SK-N-SH treated with all-trans-retinoic acid at 6 μM for 48 hours (cell line): ENCODE measurements at regions not wholly inside any gene's neighbourhood (a gene's known extent, or its start where the extent isn't known, plus 50 kb on each side); places are given as distances from the start of the nearest gene placed in this dataset.

ENCODE experiments used
- ATAC-seq: fragments of 200-7000 bp; cut with Tn5 transposase; 3 replicates; pipeline ENCODE4 v1.9.1; 2020; ENCODE audit warnings: mild to moderate bottlenecking, moderate library complexity
- ARNTL ChIP-seq: fragments of 450-650 bp; formaldehyde crosslinking; IDR thresholded peaks from 2 replicates; pipeline ENCODE4 v1.5.0; 2020; ENCODE audit warnings: low read depth, mild to moderate bottlenecking, moderate library complexity, borderline replicate concordance
- BACH2 ChIP-seq: fragments of 250-450 bp; sonication (Bioruptor Pico); IDR thresholded peaks from 2 replicates; pipeline ENCODE4 v1.9.0; 2021; ENCODE audit warnings: mild to moderate bottlenecking, borderline replicate concordance
- CREB5 ChIP-seq: fragments of 250-450 bp; sonication (Bioruptor Pico); IDR thresholded peaks from 2 replicates; pipeline ENCODE4 v1.5.1; 2020; ENCODE audit warnings: low read depth, mild to moderate bottlenecking, moderate library complexity
- CSDC2 ChIP-seq: fragments of 250-450 bp; sonication (Bioruptor Pico); IDR thresholded peaks from 2 replicates; pipeline ENCODE4 v1.5.0; 2020; ENCODE audit warnings: mild to moderate bottlenecking, moderate library complexity
- CSRNP3 ChIP-seq: fragments of 250-450 bp; sonication (Bioruptor Pico); IDR thresholded peaks from 2 replicates; pipeline ENCODE4 v1.5.1; 2021; ENCODE audit warnings: mild to moderate bottlenecking, moderate library complexity
- ESRRG ChIP-seq: fragments of 250-450 bp; sonication (Bioruptor Pico); IDR thresholded peaks from 2 replicates; pipeline ENCODE4 v1.6.1; 2021; ENCODE audit warnings: mild to moderate bottlenecking
- GLIS3 ChIP-seq: fragments of 250-450 bp; sonication (Bioruptor Pico); IDR thresholded peaks from 2 replicates; pipeline ENCODE4 v1.5.0; 2020; ENCODE audit warnings: mild to moderate bottlenecking, moderate library complexity
- ISL1 ChIP-seq: fragments of 250-450 bp; sonication (Bioruptor Pico); IDR thresholded peaks from 2 replicates; pipeline ENCODE4 v2.1.2; 2022; ENCODE audit warnings: mild to moderate bottlenecking, moderate library complexity
- OSR1 ChIP-seq: fragments of 250-450 bp; sonication (Bioruptor Pico); IDR thresholded peaks from 2 replicates; pipeline ENCODE4 v1.8.0; 2022; ENCODE audit warnings: moderate library complexity, mild to moderate bottlenecking, inconsistent platforms
- PATZ1 ChIP-seq: fragments of 250-450 bp; sonication (Bioruptor Pico); IDR thresholded peaks from 2 replicates; pipeline ENCODE4 v1.8.0; 2020; ENCODE audit warnings: mild to moderate bottlenecking, moderate library complexity, borderline replicate concordance
- POU6F1 ChIP-seq: fragments of 250-450 bp; sonication (Bioruptor Pico); IDR thresholded peaks from 2 replicates; pipeline ENCODE4 v1.8.0; 2021; ENCODE audit warnings: low read depth, mild to moderate bottlenecking, moderate library complexity, borderline replicate concordance
- PPARA ChIP-seq: fragments of 250-450 bp; sonication (Bioruptor Pico); IDR thresholded peaks from 2 replicates; pipeline ENCODE4 v1.5.0; 2020; ENCODE audit warnings: mild to moderate bottlenecking, borderline replicate concordance
- RARB ChIP-seq: fragments of 250-450 bp; sonication (Bioruptor Pico); IDR thresholded peaks from 2 replicates; pipeline ENCODE4 v1.8.0; 2021; ENCODE audit warnings: mild to moderate bottlenecking, moderate library complexity
- SNAI2 ChIP-seq: fragments of 250-450 bp; sonication (Bioruptor Pico); IDR thresholded peaks from 2 replicates; pipeline ENCODE4 v1.5.0; 2020; ENCODE audit warnings: mild to moderate bottlenecking, moderate library complexity
- TCF4 ChIP-seq: fragments of 250-450 bp; sonication (Bioruptor Pico); IDR thresholded peaks from 2 replicates; pipeline ENCODE4 v1.8.0; 2021; ENCODE audit warnings: mild to moderate bottlenecking, moderate library complexity, borderline replicate concordance
- TOX ChIP-seq: fragments of 250-450 bp; sonication (Bioruptor Pico); IDR thresholded peaks from 2 replicates; pipeline ENCODE4 v1.8.0; 2021; ENCODE audit warnings: mild to moderate bottlenecking, moderate library complexity, borderline replicate concordance
- TSHZ2 ChIP-seq: fragments of 250-450 bp; sonication (Bioruptor Pico); IDR thresholded peaks from 2 replicates; pipeline ENCODE4 v1.5.0; 2020; ENCODE audit warnings: mild to moderate bottlenecking, moderate library complexity
- ZC3H10 ChIP-seq: fragments of 250-450 bp; sonication (Bioruptor Pico); IDR thresholded peaks from 2 replicates; pipeline ENCODE4 v1.5.1; 2021; ENCODE audit warnings: mild to moderate bottlenecking, moderate library complexity
- ZFP3 ChIP-seq: fragments of 250-450 bp; sonication (Bioruptor Pico); IDR thresholded peaks from 2 replicates; pipeline ENCODE4 v1.5.0; 2020; ENCODE audit warnings: mild to moderate bottlenecking, moderate library complexity
- ZFP30 ChIP-seq: fragments of 450-650 bp; formaldehyde crosslinking; IDR thresholded peaks from 2 replicates; pipeline ENCODE4 v1.5.0; 2022; ENCODE audit warnings: mild to moderate bottlenecking, moderate library complexity
- ZNF565 ChIP-seq: fragments of 450-650 bp; formaldehyde crosslinking; conservative IDR thresholded peaks from 2 replicates; pipeline ENCODE4 v1.5.0; 2020; ENCODE audit warnings: low read depth, mild to moderate bottlenecking, moderate library complexity
- ZNF70 ChIP-seq: fragments of 450-650 bp; formaldehyde crosslinking; IDR thresholded peaks from 2 replicates; pipeline ENCODE4 v1.5.0; 2020; ENCODE audit warnings: mild to moderate bottlenecking, moderate library complexity
- ZNF8 ChIP-seq: fragments of 450-650 bp; formaldehyde crosslinking; IDR thresholded peaks from 2 replicates; pipeline ENCODE4 v1.5.0; 2020; ENCODE audit warnings: mild to moderate bottlenecking, moderate library complexity

- ATAC-seq = no peak
- TF ChIP-seq CREB5 (no peak), ZNF70 (no peak), ZNF565 (CRISPR knock-in tag) (no peak), OSR1 (CRISPR knock-in tag) (no peak), ISL1 (CRISPR knock-in tag) (no peak), BACH2 (CRISPR knock-in tag) (no peak), ZFP3 (CRISPR knock-in tag) (no peak)
- TF ChIP-seq, all 23 proteins: peak for 0
Observed at GRCh38 chr7:67823345-67823744, 826.7 kb downstream of the TYW1 start.

GRCh38 chr7:67825356-67825755 is 828.7 kb downstream of the TYW1 start:
- TF ChIP-seq ESRRG (CRISPR knock-in tag) = no peak
- no peak for TF ChIP-seq TOX (CRISPR knock-in tag)
- TF ChIP-seq TSHZ2 (CRISPR knock-in tag) = no peak
- no peak for TF ChIP-seq ZNF70
- no peak for TF ChIP-seq RARB (CRISPR knock-in tag)
- no peak for TF ChIP-seq ZNF8 (CRISPR knock-in tag)
- TF ChIP-seq ISL1 (CRISPR knock-in tag) = no peak
- no peak for TF ChIP-seq CSRNP3 (CRISPR knock-in tag)
- TF ChIP-seq ARNTL (CRISPR knock-in tag) = no peak
- no peak for TF ChIP-seq PATZ1 (CRISPR knock-in tag)
- no peak for ATAC-seq

GRCh38 chr7:67841896-67842295 is 845.3 kb downstream of the TYW1 start:
- TF ChIP-seq ARNTL (CRISPR knock-in tag) (no peak), RARB (CRISPR knock-in tag) (no peak), ZNF70 (no peak), PATZ1 (CRISPR knock-in tag) (no peak), ZFP30 (no peak), TCF4 (CRISPR knock-in tag) (no peak), CSDC2 (CRISPR knock-in tag) (no peak), OSR1 (CRISPR knock-in tag) (no peak)

GRCh38 chr7:67842571-67842970 is 845.9 kb downstream of the TYW1 start:
- TF ChIP-seq TSHZ2 (CRISPR knock-in tag) (no peak), ZNF565 (CRISPR knock-in tag) (no peak), ZNF70 (no peak), POU6F1 (no peak), BACH2 (CRISPR knock-in tag) (no peak), CSDC2 (CRISPR knock-in tag) (no peak), PPARA (CRISPR knock-in tag) (no peak), SNAI2 (no peak), ZNF8 (CRISPR knock-in tag) (no peak), ZC3H10 (CRISPR knock-in tag) (no peak), GLIS3 (CRISPR knock-in tag) (no peak), ISL1 (CRISPR knock-in tag) (no peak), OSR1 (CRISPR knock-in tag) (no peak), ESRRG (CRISPR knock-in tag) (no peak)
- ATAC-seq = no peak

More at GRCh38 chr7:67841896-67842295, 845.3 kb downstream of the TYW1 start:
- no peak for ATAC-seq
